ENCODE measurements at regions not wholly inside any gene's neighbourhood (a gene's known extent, or its start where the extent isn't known, plus 50 kb on each side); places are given as distances from the start of the nearest gene placed in this dataset.

- no peak overlapping the region for H3K27ac Mint-ChIP-seq
- H3K9me3 Mint-ChIP-seq, result no peaks in the 10 kb centered on the region
- H3K4me3 Mint-ChIP-seq, result no peak overlapping the region
- TF ChIP-seq CTCF (conservative IDR thresholded peaks at IDR 0.05), result no peak
- no peak for DNase-seq (ENCODE audit: extremely low spot score, unreplicated experiment)
- H3K36me3 Mint-ChIP-seq, result no peaks in the 10 kb centered on the region
- H3K27me3 Mint-ChIP-seq, result peaks cover 5% of the 10 kb centered on the region
- H3K4me1 Mint-ChIP-seq (ENCODE audit: unreplicated experiment), result peaks cover 8% of the 10 kb centered on the region
Observed at GRCh38 chr1:200471739-200472138, 61.9 kb upstream of the ZNF281 start.

GRCh38 chr1:200468264-200469001 is 58.6 kb upstream of the ZNF281 start:
- Mint-ChIP-seq H3K4me1 (ENCODE audit: unreplicated experiment) (peaks cover 11% of the 10 kb centered on the region), H3K4me3 (no peak overlapping the region), H3K36me3 (no peaks in the 10 kb centered on the region), H3K27ac (no peak overlapping the region), H3K27me3 (peaks cover 10% of the 10 kb centered on the region), H3K9me3 (no peaks in the 10 kb centered on the region)
- TF ChIP-seq CTCF (conservative IDR thresholded peaks at IDR 0.05), result no peak
- DNase-seq (ENCODE audit: extremely low spot score, unreplicated experiment), result no peak

DNA sequence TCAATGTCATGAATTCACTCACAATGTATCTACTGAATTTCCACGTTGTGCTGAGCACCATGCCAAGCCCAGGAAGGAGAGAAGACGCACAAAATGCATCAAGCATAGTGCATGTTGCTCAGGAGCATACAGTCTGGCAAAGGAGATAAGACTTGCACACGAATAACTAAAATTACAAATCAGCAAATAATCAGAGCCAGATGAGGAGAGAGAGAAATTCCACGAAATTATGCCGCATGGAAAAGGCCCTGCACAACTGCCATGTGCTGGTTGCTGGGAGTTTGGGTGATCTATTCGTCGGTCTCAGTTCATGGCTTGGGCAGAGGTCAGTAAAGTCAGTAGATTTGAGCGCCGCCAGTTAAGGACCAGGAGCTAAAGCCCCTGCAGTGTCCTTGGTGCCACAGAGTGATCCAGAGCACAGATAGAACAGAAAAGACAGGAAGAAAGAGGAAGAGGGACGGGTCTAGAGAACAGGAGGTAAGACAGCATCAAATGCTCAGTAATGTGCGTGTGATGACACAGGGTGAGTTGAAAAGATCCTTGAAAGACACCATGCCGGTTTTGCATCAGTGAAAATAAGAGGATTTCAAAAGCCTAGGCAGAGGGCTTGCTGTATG is 55.1 kb upstream of the ZNF281 start:
- H3K9me3 Mint-ChIP-seq, result no peaks in the 10 kb centered on the region
- H3K4me3 Mint-ChIP-seq, result no peak overlapping the region
- no peak overlapping the region for H3K27ac Mint-ChIP-seq
- H3K27me3 Mint-ChIP-seq, result peaks cover 4% of the 10 kb centered on the region
- DNase-seq (ENCODE audit: extremely low spot score, unreplicated experiment), result no peak
- H3K4me1 Mint-ChIP-seq (ENCODE audit: unreplicated experiment), result peaks cover 11% of the 10 kb centered on the region
- H3K36me3 Mint-ChIP-seq, result no peaks in the 10 kb centered on the region
- no peak for TF ChIP-seq CTCF (conservative IDR thresholded peaks at IDR 0.05)
